ENCODE measurements at regions not wholly inside any gene's neighbourhood (a gene's known extent, or its start where the extent isn't known, plus 50 kb on each side); places are given as distances from the start of the nearest gene placed in this dataset.

DNA sequence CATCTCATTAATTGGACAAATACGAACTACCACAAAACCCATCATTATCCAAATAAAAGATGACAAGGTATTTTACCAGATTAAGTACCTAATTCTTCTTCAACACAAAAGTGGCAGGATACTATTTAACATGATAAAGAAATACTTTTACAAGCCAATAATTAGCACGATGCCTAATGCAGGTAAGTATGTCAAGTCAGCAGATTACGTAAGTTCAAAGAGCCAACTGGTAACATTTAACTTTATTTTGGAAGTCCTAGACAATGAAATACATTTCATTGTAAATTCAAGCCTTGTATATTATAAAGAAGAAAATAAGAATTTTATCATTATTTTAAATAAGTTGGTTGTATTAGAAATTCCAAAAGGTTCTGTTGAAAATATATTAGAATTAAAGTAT lies 535.3 kb upstream of the SOX9 start:
- TF ChIP-seq, protein P1, sequence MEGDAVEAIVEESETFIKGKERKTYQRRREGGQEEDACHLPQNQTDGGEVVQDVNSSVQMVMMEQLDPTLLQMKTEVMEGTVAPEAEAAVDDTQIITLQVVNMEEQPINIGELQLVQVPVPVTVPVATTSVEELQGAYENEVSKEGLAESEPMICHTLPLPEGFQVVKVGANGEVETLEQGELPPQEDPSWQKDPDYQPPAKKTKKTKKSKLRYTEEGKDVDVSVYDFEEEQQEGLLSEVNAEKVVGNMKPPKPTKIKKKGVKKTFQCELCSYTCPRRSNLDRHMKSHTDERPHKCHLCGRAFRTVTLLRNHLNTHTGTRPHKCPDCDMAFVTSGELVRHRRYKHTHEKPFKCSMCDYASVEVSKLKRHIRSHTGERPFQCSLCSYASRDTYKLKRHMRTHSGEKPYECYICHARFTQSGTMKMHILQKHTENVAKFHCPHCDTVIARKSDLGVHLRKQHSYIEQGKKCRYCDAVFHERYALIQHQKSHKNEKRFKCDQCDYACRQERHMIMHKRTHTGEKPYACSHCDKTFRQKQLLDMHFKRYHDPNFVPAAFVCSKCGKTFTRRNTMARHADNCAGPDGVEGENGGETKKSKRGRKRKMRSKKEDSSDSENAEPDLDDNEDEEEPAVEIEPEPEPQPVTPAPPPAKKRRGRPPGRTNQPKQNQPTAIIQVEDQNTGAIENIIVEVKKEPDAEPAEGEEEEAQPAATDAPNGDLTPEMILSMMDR (conservative IDR thresholded peaks at IDR 0.05; ENCODE audit: low read depth, low read length), result no peak
- TF ChIP-seq EZH2 (IDR thresholded peaks at IDR 0.05; ENCODE audit: borderline replicate concordance, low read depth, low read length, poor library complexity, severe bottlenecking), result no peak
